ENCODE measurements at regions not wholly inside any gene's neighbourhood (a gene's known extent, or its start where the extent isn't known, plus 50 kb on each side); places are given as distances from the start of the nearest gene placed in this dataset.

DNA sequence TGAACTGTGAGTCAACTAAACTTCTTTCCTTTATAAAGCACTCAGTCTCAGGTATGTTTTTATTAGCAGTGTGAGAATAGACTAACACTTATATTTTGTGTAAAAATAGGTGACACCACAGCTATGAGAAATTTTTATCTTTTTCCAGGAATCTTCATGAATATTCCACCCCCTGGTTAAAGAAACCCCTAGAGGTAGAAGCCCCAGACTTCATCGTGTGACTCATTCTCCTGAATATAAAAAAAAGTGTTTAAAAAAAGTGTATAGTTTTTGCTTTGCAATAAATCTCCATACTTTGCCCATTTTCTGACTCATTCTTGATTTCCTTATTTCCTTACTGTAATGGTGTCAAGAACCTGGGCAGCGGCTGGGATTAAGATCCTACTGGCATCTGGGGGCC, 667.6 kb upstream of the CELF2 start:
- no peak for DNase-seq (ENCODE audit: low read depth, low spot score)
- CTCF ChIA-PET, result no interaction called here
- Histone ChIP-seq H3K4me3 (ENCODE audit: low read depth, low read length) (no peak overlapping the region), H3K27me3 (ENCODE audit: control insufficient read depth, insufficient read depth, low read length) (no peaks in the 10 kb centered on the region), H3K9me3 (ENCODE audit: control insufficient read depth, insufficient read depth, low read length) (no peaks in the 10 kb centered on the region), H3K27ac (ENCODE audit: low read depth, low read length) (no peak overlapping the region)
- POLR2A ChIA-PET, result no interaction called here
- TF ChIP-seq, protein P1, sequence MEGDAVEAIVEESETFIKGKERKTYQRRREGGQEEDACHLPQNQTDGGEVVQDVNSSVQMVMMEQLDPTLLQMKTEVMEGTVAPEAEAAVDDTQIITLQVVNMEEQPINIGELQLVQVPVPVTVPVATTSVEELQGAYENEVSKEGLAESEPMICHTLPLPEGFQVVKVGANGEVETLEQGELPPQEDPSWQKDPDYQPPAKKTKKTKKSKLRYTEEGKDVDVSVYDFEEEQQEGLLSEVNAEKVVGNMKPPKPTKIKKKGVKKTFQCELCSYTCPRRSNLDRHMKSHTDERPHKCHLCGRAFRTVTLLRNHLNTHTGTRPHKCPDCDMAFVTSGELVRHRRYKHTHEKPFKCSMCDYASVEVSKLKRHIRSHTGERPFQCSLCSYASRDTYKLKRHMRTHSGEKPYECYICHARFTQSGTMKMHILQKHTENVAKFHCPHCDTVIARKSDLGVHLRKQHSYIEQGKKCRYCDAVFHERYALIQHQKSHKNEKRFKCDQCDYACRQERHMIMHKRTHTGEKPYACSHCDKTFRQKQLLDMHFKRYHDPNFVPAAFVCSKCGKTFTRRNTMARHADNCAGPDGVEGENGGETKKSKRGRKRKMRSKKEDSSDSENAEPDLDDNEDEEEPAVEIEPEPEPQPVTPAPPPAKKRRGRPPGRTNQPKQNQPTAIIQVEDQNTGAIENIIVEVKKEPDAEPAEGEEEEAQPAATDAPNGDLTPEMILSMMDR (IDR thresholded peaks at IDR 0.05; ENCODE audit: low read depth, low read length), result no peak

DNA sequence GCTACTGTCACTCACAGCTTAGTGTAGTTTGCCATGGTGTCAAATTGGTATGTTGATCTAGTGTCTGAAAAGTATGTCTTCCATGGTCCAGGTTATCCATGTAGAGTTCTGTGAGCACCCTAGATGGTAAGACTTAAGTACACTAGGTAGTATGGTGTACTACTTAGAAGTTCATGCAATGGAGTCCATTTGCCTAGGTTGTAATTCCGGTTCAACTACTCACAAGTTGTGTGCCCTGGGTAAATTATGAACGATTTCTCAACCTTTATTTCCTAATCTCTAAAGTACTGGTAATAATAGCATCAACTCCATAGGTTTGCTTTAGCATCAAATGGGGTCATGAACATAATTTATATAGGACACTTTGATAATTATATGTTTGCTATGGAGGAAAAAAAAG, 666.2 kb upstream of the CELF2 start:
- ChIA-PET POLR2A (no interaction called here), CTCF (no interaction called here)
- DNase-seq (ENCODE audit: low read depth, low spot score), result no peak
- H3K9me3 ChIP-seq (ENCODE audit: control insufficient read depth, insufficient read depth, low read length), result no peaks in the 10 kb centered on the region
- TF ChIP-seq, protein P1 (IDR thresholded peaks at IDR 0.05; ENCODE audit: low read depth, low read length), result no peak
- no peaks in the 10 kb centered on the region for H3K27me3 ChIP-seq (ENCODE audit: control insufficient read depth, insufficient read depth, low read length)
- no peak overlapping the region for H3K27ac ChIP-seq (ENCODE audit: low read depth, low read length)
- H3K4me3 ChIP-seq (ENCODE audit: low read depth, low read length), result no peak overlapping the region

DNA sequence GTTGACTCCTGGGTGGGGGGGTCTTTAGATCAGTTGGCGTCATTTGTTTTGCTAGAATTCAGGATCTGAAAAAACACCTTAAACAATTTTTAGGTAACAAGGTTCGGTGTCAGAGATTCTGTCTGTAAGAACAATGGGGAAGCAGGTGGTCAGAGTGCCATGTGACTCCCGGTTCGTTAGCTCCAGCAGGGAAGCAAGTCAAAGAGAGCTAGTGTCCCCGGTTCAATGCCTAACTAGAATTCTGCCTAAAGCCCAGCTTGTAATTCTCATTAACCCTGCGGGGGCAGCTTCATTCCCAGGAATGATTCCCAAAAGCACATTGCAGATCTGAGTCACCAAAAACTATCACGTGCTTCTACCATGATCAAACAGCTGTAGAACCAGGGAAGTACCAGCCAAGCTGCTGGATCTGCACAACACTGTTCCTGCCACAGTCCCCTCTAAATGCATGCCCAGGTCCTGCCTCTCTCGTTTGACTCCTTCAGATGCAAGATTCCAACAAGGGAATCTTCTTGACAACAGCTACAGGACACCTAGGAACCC, 664.3 kb upstream of the CELF2 start:
- Histone ChIP-seq H3K27me3 (ENCODE audit: control insufficient read depth, insufficient read depth, low read length) (no peaks in the 10 kb centered on the region), H3K27ac (ENCODE audit: low read depth, low read length) (no peak overlapping the region), H3K4me3 (ENCODE audit: low read depth, low read length) (no peak overlapping the region), H3K9me3 (ENCODE audit: control insufficient read depth, insufficient read depth, low read length) (no peaks in the 10 kb centered on the region)
- ChIA-PET POLR2A (no interaction called here), CTCF (no interaction called here)
- no peak for DNase-seq (ENCODE audit: low read depth, low spot score)
- TF ChIP-seq, protein P1 (IDR thresholded peaks at IDR 0.05; ENCODE audit: low read depth, low read length), result no peak

DNA sequence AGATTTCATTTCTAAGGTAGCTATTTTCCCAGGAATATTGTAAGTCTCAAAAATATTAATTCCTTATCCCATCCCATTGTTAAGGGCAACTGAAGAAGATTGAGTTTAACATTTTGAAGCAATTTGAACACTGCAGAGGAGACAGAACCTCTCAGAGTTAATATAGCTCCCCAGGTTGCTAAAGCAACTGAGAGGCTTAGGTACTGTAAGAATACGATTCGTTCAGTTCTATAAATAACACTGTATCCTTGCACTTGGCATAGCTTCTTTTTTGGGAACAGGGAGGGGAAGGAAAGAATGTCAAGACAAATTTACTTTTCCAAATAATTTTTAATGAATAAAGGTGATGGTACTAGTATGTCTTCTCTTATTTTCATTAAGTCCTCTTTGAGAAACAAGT, 658.4 kb upstream of the CELF2 start:
- no peak for DNase-seq (ENCODE audit: low read depth, low spot score)
- Histone ChIP-seq H3K4me3 (ENCODE audit: low read depth, low read length) (no peak overlapping the region), H3K27ac (ENCODE audit: low read depth, low read length) (no peak overlapping the region), H3K9me3 (ENCODE audit: control insufficient read depth, insufficient read depth, low read length) (no peaks in the 10 kb centered on the region), H3K27me3 (ENCODE audit: control insufficient read depth, insufficient read depth, low read length) (no peaks in the 10 kb centered on the region)
- ChIA-PET CTCF (no interaction called here), POLR2A (no interaction called here)
- TF ChIP-seq, protein P1 (IDR thresholded peaks at IDR 0.05; ENCODE audit: low read depth, low read length), result no peak

DNA sequence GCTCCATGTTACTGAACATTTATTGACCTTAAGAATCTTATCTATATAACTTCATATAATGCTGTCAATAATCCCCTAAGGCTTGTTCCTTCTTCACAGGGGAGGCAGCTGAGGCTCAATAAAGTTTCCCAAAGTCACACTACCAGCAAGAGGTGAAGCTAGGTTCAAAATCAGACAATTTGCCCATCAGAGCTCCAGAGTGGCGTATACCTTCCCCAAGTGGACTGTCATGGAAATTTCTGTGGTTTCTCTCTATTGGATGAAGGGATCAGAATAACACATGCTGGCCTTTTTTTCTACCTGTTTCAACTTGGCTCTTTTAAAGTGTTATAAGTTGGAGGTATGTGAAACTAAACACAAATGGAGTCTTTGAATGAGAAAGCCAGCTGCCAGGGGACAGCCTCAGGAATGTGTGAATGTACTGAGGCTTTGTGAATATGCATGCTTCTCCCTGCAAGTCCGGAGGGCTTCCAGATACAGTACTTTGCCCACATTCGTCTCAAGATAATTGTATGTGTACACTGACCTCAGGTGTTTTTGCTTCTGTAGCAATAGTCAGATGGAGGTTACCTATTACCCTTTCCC, 656.3 kb upstream of the CELF2 start:
- ChIA-PET POLR2A (no interaction called here), CTCF (no interaction called here)
- no peak overlapping the region for H3K4me3 ChIP-seq (ENCODE audit: low read depth, low read length)
- no peak for DNase-seq (ENCODE audit: low read depth, low spot score)
- TF ChIP-seq, protein P1 (IDR thresholded peaks at IDR 0.05; ENCODE audit: low read depth, low read length), result no peak
- H3K9me3 ChIP-seq (ENCODE audit: control insufficient read depth, insufficient read depth, low read length), result no peaks in the 10 kb centered on the region
- no peaks in the 10 kb centered on the region for H3K27me3 ChIP-seq (ENCODE audit: control insufficient read depth, insufficient read depth, low read length)
- H3K27ac ChIP-seq (ENCODE audit: low read depth, low read length), result no peak overlapping the region

Data from AG04450 (cell line).